H1 (cell line): ENCODE measurements at regions not wholly inside any gene's neighbourhood (a gene's known extent, or its start where the extent isn't known, plus 50 kb on each side); places are given as distances from the start of the nearest gene placed in this dataset.

Source experiments
- CTCF ChIA-PET: fragments of 300-600 bp; sonication (Branson Sonifier 250); formaldehyde crosslinking; loops from one replicate; lab custom pipeline; 2021; ENCODE audit not compliant: partially characterized antibody; lab: Charles Lee
- POLR2A ChIA-PET: fragments of 300-600 bp; sonication (Branson Sonifier 250); formaldehyde crosslinking; loops from one replicate; lab custom pipeline; 2021; ENCODE audit warnings: inconsistent platforms; ENCODE audit not compliant: partially characterized antibody; lab: Charles Lee
- DNase-seq, 2 experiments: peaks; one replicate each; pipeline versions ENCODE4 v3.0.0 to v3.0.0-alpha.2; 2010 to 2022; ENCODE audit warnings: low spot score in 2 of 2, low read depth in 1 of 2, mixed read lengths in 1 of 2
- FAIRE-seq: peaks from 2 replicates; lab custom pipeline; 2011; peaks lifted over from hg19 to GRCh38; lab: Jason Lieb, UNC
- H2AFZ ChIP-seq: 2 replicates; pipeline ENCODE4 v1.8.1; 2012; ENCODE audit warnings: low read length, inconsistent platforms
- H2AK5ac ChIP-seq: 2 replicates; pipeline ENCODE4 v1.6.1; 2013; ENCODE audit warnings: low read depth, low read length
- H2BK120ac ChIP-seq: replicated peaks from 2 replicates; pipeline ENCODE3; 2013; ENCODE audit warnings: low read depth, low read length, inconsistent platforms
- H2BK12ac ChIP-seq: 2 replicates; pipeline ENCODE4 v1.6.1; 2013; ENCODE audit warnings: low read depth, low read length
- H2BK15ac ChIP-seq: 2 replicates; pipeline ENCODE4 v1.6.1; 2013; ENCODE audit warnings: low read length
- H2BK20ac ChIP-seq: 2 replicates; pipeline ENCODE4 v1.6.1; 2013; ENCODE audit warnings: low read length
- H2BK5ac ChIP-seq: 2 replicates; pipeline ENCODE4 v1.6.1; 2013; ENCODE audit warnings: low read depth, low read length
- H3K14ac ChIP-seq: 2 replicates; pipeline ENCODE4 v1.6.1; 2013; ENCODE audit warnings: inconsistent platforms; ENCODE audit not compliant: insufficient read length
- H3K18ac ChIP-seq: 2 replicates; pipeline ENCODE4 v1.6.1; 2013; ENCODE audit warnings: low read length; ENCODE audit errors: extremely low read depth
- H3K23ac ChIP-seq: 2 replicates; pipeline ENCODE4 v1.6.1; 2013; ENCODE audit warnings: inconsistent platforms; ENCODE audit not compliant: insufficient read length
- H3K23me2 ChIP-seq: 2 replicates; pipeline ENCODE4 v1.6.1; 2013; ENCODE audit warnings: low read depth, low read length
- H3K27ac ChIP-seq: 2 replicates; pipeline ENCODE4 v1.6.1; 2011; ENCODE audit warnings: low read depth, low read length, inconsistent platforms
- H3K27me3 ChIP-seq, 4 experiments: replicated peaks in 1 of 4; 1 replicate in 1 of 4; 2 replicates in 3 of 4; pipeline versions ENCODE4 v1.6.1 to v1.8.1; 2011 to 2013; ENCODE audit warnings: low read length in 3 of 4, mild to moderate bottlenecking in 3 of 4, inconsistent platforms in 2 of 4, mixed read lengths in 2 of 4, moderate library complexity in 1 of 4; ENCODE audit not compliant: control insufficient read depth in 3 of 4, insufficient read depth in 3 of 4; ENCODE audit errors: extremely low read depth in 1 of 4
- H3K36me3 ChIP-seq, 4 experiments: 2 replicates each; pipeline versions ENCODE4 v1.6.1 to v1.8.1; 2011 to 2013; ENCODE audit warnings: mild to moderate bottlenecking in 4 of 4, low read length in 3 of 4, moderate library complexity in 2 of 4, control low read depth in 1 of 4, inconsistent platforms in 1 of 4; ENCODE audit not compliant: insufficient read depth in 4 of 4, control insufficient read depth in 2 of 4
- H3K4ac ChIP-seq: replicated peaks from 2 replicates; pipeline ENCODE3; 2013; ENCODE audit warnings: low read length, low read depth, mixed read lengths, inconsistent platforms; ENCODE audit not compliant: insufficient read length
- H3K4me1 ChIP-seq, 4 experiments: replicated peaks in 1 of 4; 1 replicate in 1 of 4; 2 replicates in 3 of 4; pipeline versions ENCODE4 v1.6.1 to v1.8.1; 2011 to 2013; ENCODE audit warnings: low read length in 3 of 4, inconsistent platforms in 2 of 4, mixed read lengths in 1 of 4; ENCODE audit not compliant: insufficient read depth in 4 of 4, control insufficient read depth in 3 of 4
- H3K4me2 ChIP-seq, 2 experiments: 2 replicates each; pipeline versions ENCODE4 v1.6.1 to v1.8.1; 2011 to 2013; ENCODE audit warnings: low read depth in 2 of 2, low read length in 2 of 2, control low read depth in 1 of 2, inconsistent platforms in 1 of 2, mild to moderate bottlenecking in 1 of 2; ENCODE audit not compliant: insufficient read depth in 1 of 2
- H3K4me3 ChIP-seq, 4 experiments: fragments of 200-600, 300-600 bp in 1 of 4; sonication (generic), shearing (Covaris generic), sonication (Bioruptor Twin) in 1 of 4; 2 replicates each; pipeline versions ENCODE4 v1.5.1 to v1.8.1; 2011 to 2016; ENCODE audit warnings: low read length in 4 of 4, low read depth in 3 of 4, control low read depth in 2 of 4, inconsistent platforms in 2 of 4, mild to moderate bottlenecking in 2 of 4, mixed read lengths in 1 of 4, moderate library complexity in 1 of 4; ENCODE audit not compliant: insufficient read depth in 2 of 4; ENCODE audit errors: extremely low read depth in 1 of 4
- H3K56ac ChIP-seq: replicated peaks from 2 replicates; pipeline ENCODE3; 2013; ENCODE audit warnings: low read depth, mild to moderate bottlenecking, mixed read lengths, low read length, inconsistent platforms; ENCODE audit not compliant: insufficient read length
- H3K79me1 ChIP-seq: 2 replicates; pipeline ENCODE4 v1.6.1; 2013; ENCODE audit warnings: low read depth, low read length, control low read depth
- H3K79me2 ChIP-seq, 2 experiments: 2 replicates each; pipeline versions ENCODE4 v1.6.1 to v1.8.1; 2012 to 2013; ENCODE audit warnings: low read length in 2 of 2, mild to moderate bottlenecking in 2 of 2, inconsistent platforms in 1 of 2; ENCODE audit not compliant: insufficient read depth in 2 of 2, control insufficient read depth in 1 of 2
- H3K9ac ChIP-seq, 4 experiments: replicated peaks in 1 of 4; 1 replicate in 1 of 4; 2 replicates in 3 of 4; pipeline versions ENCODE4 v1.6.1 to v1.8.1; 2011 to 2013; ENCODE audit warnings: low read depth in 3 of 4, low read length in 3 of 4, control low read depth in 2 of 4, mild to moderate bottlenecking in 2 of 4, moderate library complexity in 2 of 4, inconsistent platforms in 1 of 4; ENCODE audit errors: extremely low read depth in 1 of 4
- H3K9me3 ChIP-seq, 2 experiments: 2 replicates each; pipeline versions ENCODE4 v1.6.1 to v1.8.1; 2012 to 2013; ENCODE audit warnings: mild to moderate bottlenecking in 2 of 2, moderate library complexity in 2 of 2, control low read depth in 1 of 2, inconsistent platforms in 1 of 2, low read depth in 1 of 2, low read length in 1 of 2, mixed read lengths in 1 of 2; ENCODE audit not compliant: insufficient read depth in 2 of 2
- H4K20me1 ChIP-seq, 2 experiments: replicated peaks in 1 of 2; 2 replicates each; pipeline versions ENCODE3 to v1.8.1; 2011 to 2013; ENCODE audit warnings: inconsistent platforms in 2 of 2, low read length in 2 of 2, mild to moderate bottlenecking in 1 of 2; ENCODE audit not compliant: insufficient read depth in 2 of 2, control insufficient read depth in 1 of 2
- H4K5ac ChIP-seq: 2 replicates; pipeline ENCODE4 v1.6.1; 2013; ENCODE audit warnings: low read length, low read depth, mixed read lengths, inconsistent platforms; ENCODE audit not compliant: insufficient read length
- H4K8ac ChIP-seq: 2 replicates; pipeline ENCODE4 v1.8.0; 2013; ENCODE audit warnings: mild to moderate bottlenecking, moderate library complexity, low read length, inconsistent platforms; ENCODE audit not compliant: insufficient read depth; ENCODE audit errors: extremely low read depth
- H4K91ac ChIP-seq: replicated peaks from 2 replicates; pipeline ENCODE3; 2013; ENCODE audit warnings: low read length, mixed read lengths, inconsistent platforms; ENCODE audit not compliant: insufficient read length
- NRF1 ChIP-seq: IDR thresholded peaks from 2 replicates; pipeline ENCODE4 v1.6.1; 2011; ENCODE audit warnings: mild to moderate bottlenecking, low read depth, low read length, improper control_type of control experiment
- SP4 ChIP-seq: IDR thresholded peaks from 2 replicates; pipeline ENCODE4 v1.6.1; 2012; ENCODE audit warnings: low read length, inconsistent platforms
- whole genome bisulfite sequencing, 2 experiments: shearing (Covaris generic) in 1 of 2; methylation state at CpG; one replicate each; pipeline versions ENCODE4 v1.1.6 to v1.1.7; 2013 to 2015; ENCODE audit warnings: low lambda C conversion rate in 2 of 2, mixed read lengths in 2 of 2, inconsistent platforms in 1 of 2, low coverage in 1 of 2, missing lambda C conversion rate in 1 of 2; ENCODE audit not compliant: insufficient replicate concordance in 2 of 2, insufficient coverage in 1 of 2, insufficient read length in 1 of 2; ENCODE audit errors: extremely low coverage in 1 of 2, missing lambda C conversion rate in 1 of 2; 5-methylcytosine and 5-hydroxymethylcytosine counted together

- no peak overlapping the region for H3K18ac ChIP-seq
- no peak overlapping the region for H2BK12ac ChIP-seq
- H2BK15ac ChIP-seq = no peak overlapping the region
Measured at GRCh38 chr20:16810216-16810615, 62.1 kb downstream of the OTOR start.

More at GRCh38 chr20:16810216-16810615, 62.1 kb downstream of the OTOR start:
- FAIRE-seq (no peak), DNase-seq (no peak)
- no peaks in the 10 kb centered on the region for H3K23me2 ChIP-seq
- no peak overlapping the region for H4K5ac ChIP-seq
- no peaks in the 10 kb centered on the region for H3K79me2 ChIP-seq
- CTCF ChIA-PET = interaction anchor here (1.0 to 11.0 kb wide), 3 partner anchors 9 to 622 kb away, joined by 7 to 133 read pairs (median 13); no protein-coding TSS in a partner anchor
- no peaks in the 10 kb centered on the region for H3K9me3 ChIP-seq
- no peak overlapping the region for H3K14ac ChIP-seq
- TF ChIP-seq NRF1 = no peak
- TF ChIP-seq SP4 = no peak
- no peaks in the 10 kb centered on the region for H3K79me1 ChIP-seq
- no peak overlapping the region for H3K4me3 ChIP-seq
- no peak overlapping the region for H2BK5ac ChIP-seq
- WGBS, 2 experiments = 75% methylated on average over 3 of the region's 3 CpGs; no CpG with 5 or more reads in 1 of the 2 experiments
- H3K27ac ChIP-seq = no peak overlapping the region
- no peaks in the 10 kb centered on the region for H3K36me3 ChIP-seq
- H3K9ac ChIP-seq = no peak overlapping the region
- POLR2A ChIA-PET = no interaction called here
- no peaks in the 10 kb centered on the region for H3K4me1 ChIP-seq
- no peak overlapping the region for H2BK120ac ChIP-seq
- H3K4me2 ChIP-seq = no peak overlapping the region
- no peak overlapping the region for H3K23ac ChIP-seq
- no peak overlapping the region for H4K8ac ChIP-seq
- no peak overlapping the region for H3K4ac ChIP-seq
- H3K56ac ChIP-seq = no peak overlapping the region
- no peak overlapping the region for H2AK5ac ChIP-seq
- H4K91ac ChIP-seq = no peak overlapping the region
- no peaks in the 10 kb centered on the region for H4K20me1 ChIP-seq
- no peak overlapping the region for H2BK20ac ChIP-seq
- H2AFZ ChIP-seq = no peak overlapping the region
- no peaks in the 10 kb centered on the region for H3K27me3 ChIP-seq
